HG03521 (cell line): ENCODE measurements at regions not wholly inside any gene's neighbourhood (a gene's known extent, or its start where the extent isn't known, plus 50 kb on each side); places are given as distances from the start of the nearest gene placed in this dataset.

Source experiments
- ATAC-seq: cut with Tn5 transposase; IDR thresholded peaks from one replicate; pipeline ENCODE4 v1.9.1; 2021; ENCODE audit warnings: mild to moderate bottlenecking, moderate library complexity; ENCODE audit not compliant: unreplicated experiment

DNA sequence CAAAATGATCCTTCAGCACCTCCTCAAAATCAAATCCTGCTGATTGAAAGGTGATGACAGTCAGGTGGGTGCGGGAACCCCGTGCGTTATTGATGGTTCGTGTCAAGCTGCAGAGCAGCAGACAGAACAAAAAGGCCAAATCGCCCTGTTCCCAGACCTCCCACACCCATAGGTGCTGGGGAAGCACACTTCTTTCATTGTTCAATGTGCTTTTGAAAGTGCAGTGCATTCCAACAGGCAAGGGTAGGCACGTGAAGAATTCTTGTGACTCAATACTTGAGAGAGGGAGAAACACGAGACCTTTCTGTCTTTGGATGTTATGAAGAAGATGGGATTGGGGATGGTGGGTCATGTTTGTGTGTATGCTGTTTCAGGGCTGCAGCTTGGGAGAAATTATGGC lies 514.0 kb downstream of the MCTP2 start:
- ATAC-seq: no peak

- ATAC-seq: no peak
Observed at GRCh38 chr15:94747510-94747909, 516.1 kb downstream of the MCTP2 start.

DNA sequence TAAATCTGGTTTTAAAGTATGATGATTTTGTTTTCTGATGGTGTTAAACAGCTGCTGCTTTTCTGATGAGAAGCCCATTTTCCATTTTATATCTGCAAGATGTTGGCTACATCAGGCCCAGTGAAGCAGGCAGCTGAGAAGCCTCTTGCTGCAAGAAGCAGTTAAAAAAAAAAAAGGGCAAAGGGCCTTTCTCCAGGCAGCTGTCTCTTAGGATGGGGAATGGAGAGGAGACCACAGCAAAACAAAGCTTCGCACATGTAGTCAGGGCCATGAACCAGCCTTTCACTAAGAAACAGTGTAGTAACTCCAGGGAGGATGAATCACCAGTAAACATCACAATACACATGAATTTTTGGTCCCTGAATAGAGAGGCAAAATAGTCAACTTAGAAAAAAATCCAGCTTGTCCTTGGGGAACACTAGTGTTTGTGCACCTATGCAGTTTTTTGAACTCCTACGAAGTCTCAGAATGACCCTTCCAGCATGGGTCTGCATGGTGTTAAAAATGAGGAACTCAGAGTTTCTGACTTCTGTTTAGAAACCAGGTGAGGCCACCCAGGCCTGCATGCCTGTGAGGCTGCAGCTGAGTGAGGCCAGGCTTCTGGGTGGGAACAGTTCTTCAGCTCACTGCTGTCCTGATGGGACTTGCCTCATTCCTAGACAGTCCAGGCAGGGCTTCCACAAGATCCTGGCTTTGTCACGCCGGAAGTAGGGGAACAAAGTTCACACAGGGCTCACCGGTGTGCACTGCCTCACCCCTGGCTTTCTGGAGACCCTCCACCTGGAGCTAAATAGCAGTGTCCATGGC lies 518.7 kb downstream of the MCTP2 start:
- ATAC-seq: no peak

GRCh38 chr15:94760348-94760747 lies 529.0 kb downstream of the MCTP2 start:
- ATAC-seq: no peak

DNA sequence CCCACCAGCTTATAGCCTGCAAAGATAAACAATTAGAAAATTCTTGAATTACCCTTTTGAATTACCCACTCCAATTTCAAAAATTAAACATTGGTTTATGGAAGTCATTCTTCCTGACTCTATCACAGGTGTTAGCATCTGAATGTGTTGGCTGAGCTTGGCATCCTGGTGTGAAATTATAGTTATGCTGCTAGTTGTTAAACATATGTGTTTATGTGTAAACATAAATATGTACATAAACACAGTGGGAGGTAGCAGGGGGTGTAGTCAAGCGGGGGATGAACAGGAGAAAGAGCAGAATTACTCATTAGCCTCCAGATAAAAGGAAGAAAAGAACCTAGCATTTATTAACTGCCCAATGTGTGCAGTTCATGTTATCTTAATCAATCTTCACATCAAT lies 530.2 kb downstream of the MCTP2 start:
- no peak for ATAC-seq

DNA sequence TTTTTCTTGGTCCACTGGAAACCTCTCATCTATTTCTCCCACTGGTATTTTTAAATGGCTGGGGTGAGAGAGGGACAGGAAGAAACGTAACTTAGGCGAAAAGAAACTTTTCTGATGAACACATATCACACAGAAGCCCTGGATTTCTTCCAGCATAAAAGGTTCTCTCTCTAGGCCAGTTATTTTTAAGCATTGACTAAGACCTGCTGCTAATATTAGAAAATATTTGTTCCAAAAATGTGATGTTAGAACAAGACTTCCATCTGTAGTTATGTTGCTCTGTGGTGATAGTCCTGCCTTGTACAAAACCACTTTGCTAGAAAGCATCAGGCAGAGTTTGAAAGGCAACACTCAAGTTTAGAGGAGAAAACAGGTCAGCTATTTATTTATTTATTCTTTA lies 537.7 kb downstream of the MCTP2 start:
- no peak for ATAC-seq

DNA sequence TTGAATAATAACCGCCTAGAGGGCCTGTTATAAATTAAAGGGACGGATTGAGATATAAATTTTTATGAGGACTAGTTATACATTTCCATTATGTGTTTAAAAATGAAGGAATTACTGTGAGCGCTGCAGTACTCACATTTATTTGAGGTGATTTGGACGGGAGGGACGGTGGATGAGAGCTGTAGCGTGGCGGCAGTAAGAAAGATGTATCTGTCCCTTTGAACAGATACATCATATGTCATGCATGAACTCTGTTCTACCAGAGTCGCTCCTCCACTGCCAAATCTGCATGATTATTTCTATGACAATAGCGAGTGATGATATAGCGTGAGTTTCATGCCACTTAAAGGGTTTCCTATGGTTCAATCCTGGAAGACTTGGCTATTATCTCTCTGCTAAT lies 538.8 kb downstream of the MCTP2 start:
- no peak for ATAC-seq

GRCh38 chr15:94777037-94777436 lies 545.7 kb downstream of the MCTP2 start:
- ATAC-seq: no peak

DNA sequence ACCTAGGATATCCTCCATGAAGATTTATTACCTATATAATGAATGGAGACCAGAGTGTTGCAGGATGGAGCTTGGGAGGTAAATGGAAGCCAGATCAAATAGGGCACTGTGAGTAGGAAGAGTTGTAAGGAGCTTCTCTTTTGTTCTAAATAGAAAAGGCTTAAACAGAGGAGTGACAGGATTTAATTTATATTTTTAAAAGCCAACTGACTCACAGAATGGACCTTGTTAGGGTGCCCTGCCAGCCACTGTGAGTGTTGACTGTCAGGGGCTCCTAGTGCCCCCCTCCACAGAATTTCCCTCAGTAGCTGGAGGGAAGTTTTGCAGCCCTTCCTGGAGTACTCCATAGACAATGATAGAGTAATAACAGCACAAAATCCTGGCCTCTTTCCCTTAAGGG lies 547.5 kb downstream of the MCTP2 start:
- ATAC-seq: no peak

GRCh38 chr15:94780166-94780565 lies 548.8 kb downstream of the MCTP2 start:
- ATAC-seq: no peak

GRCh38 chr15:94785091-94785490 lies 553.7 kb downstream of the MCTP2 start:
- no peak for ATAC-seq

DNA sequence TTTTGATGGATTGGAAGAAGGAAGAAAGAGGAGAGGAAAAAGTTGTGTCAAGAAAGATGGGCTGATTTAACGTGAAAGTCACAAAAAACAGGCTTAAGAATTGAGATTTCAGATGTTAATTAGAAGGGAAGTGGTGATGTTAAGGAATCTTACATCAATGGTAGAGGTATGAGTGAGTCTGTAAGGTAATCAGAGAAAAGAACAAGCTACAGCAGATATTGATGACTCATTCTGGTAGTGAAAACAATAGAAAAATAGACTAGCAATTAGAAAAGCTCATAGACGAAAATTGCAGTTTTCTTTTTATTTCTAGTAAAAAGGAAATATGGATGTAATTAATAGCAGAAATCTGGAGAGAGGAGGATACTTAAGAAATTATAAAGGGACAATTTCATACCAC lies 559.6 kb downstream of the MCTP2 start:
- ATAC-seq: no peak

DNA sequence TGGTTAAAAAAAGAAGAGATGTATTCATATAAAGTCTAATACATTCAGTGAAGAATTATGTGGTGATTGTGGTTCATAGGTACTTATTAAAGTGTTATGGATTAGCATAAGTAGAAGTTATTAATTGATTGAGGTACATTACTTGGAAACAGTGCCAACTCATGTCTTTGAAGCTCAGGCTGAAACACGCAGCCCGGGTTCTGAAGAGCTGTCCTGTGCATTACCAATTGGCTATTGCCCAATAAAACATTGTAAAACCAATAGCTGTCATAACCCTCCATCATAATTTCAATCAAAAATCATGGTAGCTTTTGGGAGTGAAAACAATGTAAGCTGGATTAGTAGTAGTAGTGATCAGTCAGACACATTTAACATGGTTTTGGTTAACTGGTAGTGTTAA lies 560.1 kb downstream of the MCTP2 start:
- no peak for ATAC-seq

GRCh38 chr15:94792196-94792595 lies 560.8 kb downstream of the MCTP2 start:
- no peak for ATAC-seq

DNA sequence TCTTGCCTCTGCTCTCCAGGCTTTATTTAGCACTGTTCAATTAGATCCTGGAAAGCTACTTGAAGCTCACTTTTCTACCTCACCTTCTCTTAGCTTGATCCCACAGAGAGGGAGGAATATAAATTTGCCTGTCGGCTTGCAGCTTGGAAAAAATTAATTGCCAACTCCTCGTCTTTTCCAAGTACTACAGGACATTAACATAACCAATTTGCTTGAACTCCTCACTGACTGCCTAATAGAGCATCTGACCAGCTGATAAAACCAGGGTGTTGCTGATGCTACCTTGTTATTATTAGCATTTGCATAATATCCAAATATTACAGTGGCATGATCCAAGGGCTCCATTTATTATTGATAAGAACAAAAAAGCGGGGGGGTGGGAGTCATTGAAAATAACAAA lies 561.8 kb downstream of the MCTP2 start:
- ATAC-seq: no peak

- ATAC-seq: no peak
Observed at GRCh38 chr15:94793641-94794040, 562.3 kb downstream of the MCTP2 start.

DNA sequence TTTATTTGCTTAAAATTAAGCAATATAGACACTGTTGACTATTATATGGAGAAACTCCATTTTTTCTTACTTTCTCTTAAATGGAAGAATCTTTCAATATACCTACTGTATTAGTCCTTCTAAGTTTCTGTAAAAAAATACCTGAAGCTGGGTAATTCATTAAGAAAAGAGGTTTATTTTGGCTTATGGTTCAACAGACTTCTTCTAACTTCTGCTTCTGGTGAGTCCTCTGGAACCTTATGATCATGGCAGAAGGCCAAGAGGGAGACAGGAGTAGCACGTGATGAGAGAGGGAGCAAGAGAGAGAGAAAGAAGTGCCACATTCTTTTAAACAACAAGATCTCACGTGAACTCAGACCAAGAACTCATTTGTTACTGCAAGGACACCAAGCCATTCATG lies 573.3 kb downstream of the MCTP2 start:
- ATAC-seq: no peak

DNA sequence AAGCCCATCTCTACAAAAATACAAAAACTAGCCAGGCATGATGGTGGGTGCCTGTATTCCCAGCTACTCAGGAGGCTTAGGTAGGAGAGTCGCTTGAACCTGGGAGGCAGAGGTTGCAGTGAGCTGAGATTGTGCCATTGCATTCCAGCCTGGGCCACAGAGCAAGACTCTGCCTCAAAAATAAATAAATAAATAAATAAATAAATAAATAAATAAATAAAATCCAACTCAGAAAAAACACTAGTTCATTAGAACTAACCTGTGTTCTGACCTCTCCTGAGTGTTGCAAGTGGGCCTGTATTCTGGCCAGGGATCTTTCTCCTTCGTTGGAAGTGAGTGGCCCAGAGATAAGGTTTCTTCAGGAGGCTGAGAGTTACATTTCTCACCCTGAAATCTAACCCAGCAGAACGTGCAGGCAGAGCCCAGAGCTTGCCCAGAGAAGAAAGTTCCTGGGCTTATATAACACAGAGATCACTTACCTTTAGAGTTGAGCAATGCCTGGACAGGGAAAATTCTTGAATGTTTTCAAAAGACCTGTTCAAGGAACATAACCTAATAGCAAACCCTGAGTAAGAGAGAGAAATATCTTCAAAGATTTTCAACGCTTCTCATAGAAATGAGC lies 583.9 kb downstream of the MCTP2 start:
- no peak for ATAC-seq

DNA sequence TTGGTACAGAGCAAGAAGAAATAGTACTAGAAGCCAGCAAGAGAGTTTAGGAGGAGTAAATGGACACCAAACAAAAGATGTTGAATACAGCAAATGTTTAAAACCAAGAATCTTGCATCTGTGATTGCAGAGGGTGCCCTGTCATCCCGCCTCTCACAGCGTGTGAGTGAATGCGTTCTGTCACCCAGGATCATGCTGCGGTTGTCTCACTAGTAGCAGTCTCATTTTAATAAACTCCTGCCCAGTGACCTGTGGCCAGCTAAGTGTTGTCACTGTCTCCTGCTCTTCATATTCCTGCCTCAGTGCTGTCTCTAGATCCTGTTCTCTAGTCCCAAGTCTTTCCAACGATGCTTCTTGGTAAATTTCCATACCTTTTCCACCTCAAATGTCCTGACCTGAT lies 584.6 kb downstream of the MCTP2 start:
- no peak for ATAC-seq

GRCh38 chr15:94829887-94830884 lies 598.8 kb downstream of the MCTP2 start:
- no peak for ATAC-seq

GRCh38 chr15:94834000-94834399 lies 602.6 kb downstream of the MCTP2 start:
- no peak for ATAC-seq
